K562 (cell line): ENCODE measurements at regions not wholly inside any gene's neighbourhood (a gene's known extent, or its start where the extent isn't known, plus 50 kb on each side); places are given as distances from the start of the nearest gene placed in this dataset.

Experiments
- CHD2 ChIP-seq: IDR thresholded peaks from 2 replicates; pipeline ENCODE4 v1.6.1; 2011; ENCODE audit warnings: low read depth, low read length
- CREM ChIP-seq: IDR thresholded peaks from 2 replicates; pipeline ENCODE4 v1.6.1; 2014; ENCODE audit warnings: antibody characterized with exemption, low read depth
- CTCF ChIP-seq, 3 experiments: IDR thresholded peaks in 2 of 3; conservative IDR thresholded peaks in 1 of 3; 2 replicates each; pipeline ENCODE4 v1.5.1; 2011 to 2012; ENCODE audit warnings: low read length in 3 of 3, mild to moderate bottlenecking in 3 of 3, control low read depth in 2 of 3, improper control_type of control experiment in 1 of 3, inconsistent platforms in 1 of 3, low read depth in 1 of 3, mixed read lengths in 1 of 3, moderate library complexity in 1 of 3; ENCODE audit not compliant: insufficient read depth in 2 of 3
- NFYB ChIP-seq: IDR thresholded peaks from 2 replicates; pipeline ENCODE4 v1.6.1; 2011; ENCODE audit warnings: mild to moderate bottlenecking, moderate library complexity; ENCODE audit not compliant: insufficient read length; ENCODE audit errors: extremely low read depth
- SMARCC2 ChIP-seq: fragments of 450-650 bp; IDR thresholded peaks from 2 replicates; pipeline ENCODE4 v1.6.1; 2017; ENCODE audit warnings: antibody characterized with exemption, moderate library complexity, mild to moderate bottlenecking, low read depth
- SRF ChIP-seq, 2 experiments: fragments of 250-450, 450-650 bp in 1 of 2; sonication (Bioruptor Pico) in 1 of 2; sonication (generic) in 1 of 2; formaldehyde crosslinking; IDR thresholded peaks; 2 replicates each; pipeline versions ENCODE4 v1.5.0 to v1.5.1; 2020 to 2022; ENCODE audit warnings: mild to moderate bottlenecking in 1 of 2, missing genetic modification reagents in 1 of 2
- U2AF1 ChIP-seq: fragments of 200-400 bp; formaldehyde crosslinking; optimal IDR thresholded peaks from 2 replicates; pipeline ENCODE3; 2017; ENCODE audit warnings: mild to moderate bottlenecking, low read depth, low read length, moderate library complexity
- TF ChIP-seq, protein P1 (sequence below): sonication (generic); formaldehyde crosslinking; IDR thresholded peaks from 2 replicates; pipeline ENCODE4 v1.8.1; 2022; ENCODE audit warnings: missing genetic modification reagents
- TF ChIP-seq, protein P2 (sequence below): fragments of 450-650 bp; IDR thresholded peaks from 2 replicates; pipeline ENCODE4 v1.6.1; 2017; ENCODE audit warnings: antibody characterized with exemption, mild to moderate bottlenecking

- no peak for TF ChIP-seq U2AF1
- no peak for TF ChIP-seq SRF (CRISPR knock-in tag; IDR thresholded peaks at IDR 0.05)
- TF ChIP-seq, protein P1, sequence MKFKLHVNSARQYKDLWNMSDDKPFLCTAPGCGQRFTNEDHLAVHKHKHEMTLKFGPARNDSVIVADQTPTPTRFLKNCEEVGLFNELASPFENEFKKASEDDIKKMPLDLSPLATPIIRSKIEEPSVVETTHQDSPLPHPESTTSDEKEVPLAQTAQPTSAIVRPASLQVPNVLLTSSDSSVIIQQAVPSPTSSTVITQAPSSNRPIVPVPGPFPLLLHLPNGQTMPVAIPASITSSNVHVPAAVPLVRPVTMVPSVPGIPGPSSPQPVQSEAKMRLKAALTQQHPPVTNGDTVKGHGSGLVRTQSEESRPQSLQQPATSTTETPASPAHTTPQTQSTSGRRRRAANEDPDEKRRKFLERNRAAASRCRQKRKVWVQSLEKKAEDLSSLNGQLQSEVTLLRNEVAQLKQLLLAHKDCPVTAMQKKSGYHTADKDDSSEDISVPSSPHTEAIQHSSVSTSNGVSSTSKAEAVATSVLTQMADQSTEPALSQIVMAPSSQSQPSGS (CRISPR knock-in tag), result no peak
- TF ChIP-seq SMARCC2, result no peak
- no peak for TF ChIP-seq CTCF (IDR thresholded peaks at IDR 0.05 in 2 of 3, conservative IDR thresholded peaks at IDR 0.05 in 1 of 3; ENCODE audit: insufficient read depth in 2 of 3, low read depth in 1 of 3, low read length in 3 of 3)
- TF ChIP-seq CHD2, result no peak
- TF ChIP-seq, protein P2, sequence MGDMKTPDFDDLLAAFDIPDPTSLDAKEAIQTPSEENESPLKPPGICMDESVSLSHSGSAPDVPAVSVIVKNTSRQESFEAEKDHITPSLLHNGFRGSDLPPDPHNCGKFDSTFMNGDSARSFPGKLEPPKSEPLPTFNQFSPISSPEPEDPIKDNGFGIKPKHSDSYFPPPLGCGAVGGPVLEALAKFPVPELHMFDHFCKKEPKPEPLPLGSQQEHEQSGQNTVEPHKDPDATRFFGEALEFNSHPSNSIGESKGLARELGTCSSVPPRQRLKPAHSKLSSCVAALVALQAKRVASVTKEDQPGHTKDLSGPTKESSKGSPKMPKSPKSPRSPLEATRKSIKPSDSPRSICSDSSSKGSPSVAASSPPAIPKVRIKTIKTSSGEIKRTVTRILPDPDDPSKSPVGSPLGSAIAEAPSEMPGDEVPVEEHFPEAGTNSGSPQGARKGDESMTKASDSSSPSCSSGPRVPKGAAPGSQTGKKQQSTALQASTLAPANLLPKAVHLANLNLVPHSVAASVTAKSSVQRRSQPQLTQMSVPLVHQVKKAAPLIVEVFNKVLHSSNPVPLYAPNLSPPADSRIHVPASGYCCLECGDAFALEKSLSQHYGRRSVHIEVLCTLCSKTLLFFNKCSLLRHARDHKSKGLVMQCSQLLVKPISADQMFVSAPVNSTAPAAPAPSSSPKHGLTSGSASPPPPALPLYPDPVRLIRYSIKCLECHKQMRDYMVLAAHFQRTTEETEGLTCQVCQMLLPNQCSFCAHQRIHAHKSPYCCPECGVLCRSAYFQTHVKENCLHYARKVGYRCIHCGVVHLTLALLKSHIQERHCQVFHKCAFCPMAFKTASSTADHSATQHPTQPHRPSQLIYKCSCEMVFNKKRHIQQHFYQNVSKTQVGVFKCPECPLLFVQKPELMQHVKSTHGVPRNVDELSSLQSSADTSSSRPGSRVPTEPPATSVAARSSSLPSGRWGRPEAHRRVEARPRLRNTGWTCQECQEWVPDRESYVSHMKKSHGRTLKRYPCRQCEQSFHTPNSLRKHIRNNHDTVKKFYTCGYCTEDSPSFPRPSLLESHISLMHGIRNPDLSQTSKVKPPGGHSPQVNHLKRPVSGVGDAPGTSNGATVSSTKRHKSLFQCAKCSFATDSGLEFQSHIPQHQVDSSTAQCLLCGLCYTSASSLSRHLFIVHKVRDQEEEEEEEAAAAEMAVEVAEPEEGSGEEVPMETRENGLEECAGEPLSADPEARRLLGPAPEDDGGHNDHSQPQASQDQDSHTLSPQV, result no peak
- TF ChIP-seq NFYB, result no peak
- no peak for TF ChIP-seq CREM
Observed at GRCh38 chr7:8373851-8374250, 59.6 kb upstream of the NXPH1 start.
